Common myeloid progenitor, CD34-positive (primary cell): ENCODE measurements at regions not wholly inside any gene's neighbourhood (a gene's known extent, or its start where the extent isn't known, plus 50 kb on each side); places are given as distances from the start of the nearest gene placed in this dataset.
"Not testable (repeated sequence)": the region's sequence is repeated elsewhere in the genome, so short reads cannot be mapped to it uniquely, and the experiment has no call there.

Experiments
- CTCF ChIA-PET: fragments of 350-600 bp; sonication (Branson Sonifier 250); formaldehyde crosslinking; loops from one replicate; lab custom pipeline; 2021; ENCODE audit warnings: antibody characterized with exemption; lab: Charles Lee
- POLR2A ChIA-PET: fragments of 350-600 bp; sonication (Branson Sonifier 250); formaldehyde crosslinking; loops from one replicate; lab custom pipeline; 2021; ENCODE audit warnings: antibody characterized with exemption; lab: Charles Lee
- DNase-seq, 3 donors: peaks; one replicate each; pipeline versions ENCODE4 v3.0.0 to v3.0.0-alpha.2; 2013
- H3K27ac ChIP-seq, 2 experiments: 1 replicate in 1 of 2; 2 replicates in 1 of 2; pipeline ENCODE4 v1.7.0; 2013; ENCODE audit warnings: inconsistent platforms in 2 of 2, low read length in 2 of 2, mild to moderate bottlenecking in 2 of 2, low read depth in 1 of 2, moderate library complexity in 1 of 2; ENCODE audit not compliant: severe bottlenecking in 2 of 2, insufficient read depth in 1 of 2, poor library complexity in 1 of 2
- H3K27me3 ChIP-seq, 5 experiments: replicated peaks in 2 of 5; 1 replicate in 3 of 5; 2 replicates in 2 of 5; pipeline versions ENCODE4 v1.6.1 to v1.7.0; 2013; ENCODE audit warnings: low read length in 4 of 5, mild to moderate bottlenecking in 2 of 5, moderate library complexity in 2 of 5, inconsistent platforms in 1 of 5; ENCODE audit not compliant: insufficient read depth in 5 of 5, control insufficient read depth in 4 of 5
- H3K36me3 ChIP-seq, 4 experiments: 1 replicate in 2 of 4; 2 replicates in 2 of 4; pipeline versions ENCODE4 v1.6.1 to v1.7.0; 2013; ENCODE audit warnings: low read length in 3 of 4, control low read depth in 1 of 4, mild to moderate bottlenecking in 1 of 4; ENCODE audit not compliant: control insufficient read depth in 4 of 4, insufficient read depth in 4 of 4
- H3K4me1 ChIP-seq, 4 experiments: 1 replicate in 3 of 4; 2 replicates in 1 of 4; pipeline versions ENCODE4 v1.6.1 to v1.7.1; 2013; ENCODE audit warnings: low read length in 3 of 4, mild to moderate bottlenecking in 3 of 4, control low read depth in 1 of 4, inconsistent platforms in 1 of 4, moderate library complexity in 1 of 4; ENCODE audit not compliant: control insufficient read depth in 4 of 4, insufficient read depth in 4 of 4; ENCODE audit errors: control extremely low read depth in 1 of 4
- H3K4me3 ChIP-seq, 7 experiments: 1 replicate in 4 of 7; 2 replicates in 3 of 7; pipeline versions ENCODE4 v1.5.1 to v1.7.0; 2013; ENCODE audit warnings: mild to moderate bottlenecking in 7 of 7, low read length in 6 of 7, moderate library complexity in 6 of 7, inconsistent platforms in 2 of 7, low read depth in 2 of 7, control low read depth in 1 of 7; ENCODE audit not compliant: insufficient read depth in 4 of 7, control insufficient read depth in 1 of 7; ENCODE audit errors: extremely low read depth in 1 of 7
- H3K9me3 ChIP-seq, 5 experiments: 1 replicate in 4 of 5; 2 replicates in 1 of 5; pipeline versions ENCODE4 v1.6.1 to v1.7.1; 2013; ENCODE audit warnings: low read length in 4 of 5, mild to moderate bottlenecking in 2 of 5, inconsistent platforms in 1 of 5, low read depth in 1 of 5, moderate library complexity in 1 of 5; ENCODE audit not compliant: control insufficient read depth in 4 of 5, insufficient read depth in 2 of 5; ENCODE audit errors: control extremely low read depth in 1 of 5
- WGBS: methylation state at CpG from one replicate; pipeline ENCODE4 v1.1.5; 2013; ENCODE audit not compliant: insufficient coverage; 5-methylcytosine and 5-hydroxymethylcytosine counted together

- no peak for DNase-seq
- H3K9me3 ChIP-seq = no peaks in the 10 kb centered on the region
- POLR2A ChIA-PET = no interaction called here
- H3K27ac ChIP-seq = no peak overlapping the region
- H3K27me3 ChIP-seq = no peaks in the 10 kb centered on the region
- H3K4me3 ChIP-seq = no peak overlapping the region
- CTCF ChIA-PET = no interaction called here
- H3K36me3 ChIP-seq = no peaks in the 10 kb centered on the region
- no peaks in the 10 kb centered on the region for H3K4me1 ChIP-seq
- WGBS = 94% methylated on average over 2 of the region's 3 CpGs
Observed at GRCh38 chr11:82195283-82195682, 538.4 kb downstream of the FAM181B start.

- Histone ChIP-seq H3K9me3 (no peaks in the 10 kb centered on the region), H3K4me1 (no peaks in the 10 kb centered on the region), H3K27ac (no peak overlapping the region), H3K4me3 (no peak overlapping the region), H3K27me3 (no peaks in the 10 kb centered on the region), H3K36me3 (no peaks in the 10 kb centered on the region)
- WGBS = 95% methylated on average over 5 of the region's 7 CpGs
- POLR2A ChIA-PET = no interaction called here
- DNase-seq = no peak
- CTCF ChIA-PET = no interaction called here
Observed at GRCh38 chr11:82194521-82194920, 539.1 kb downstream of the FAM181B start.

GRCh38 chr11:82191695-82192094 is 542.0 kb downstream of the FAM181B start:
- no peaks in the 10 kb centered on the region for H3K36me3 ChIP-seq
- H3K9me3 ChIP-seq = no peaks in the 10 kb centered on the region
- H3K4me1 ChIP-seq = no peaks in the 10 kb centered on the region
- H3K4me3 ChIP-seq = no peak overlapping the region
- WGBS = 90% methylated on average over 3 of the region's 3 CpGs
- no peak overlapping the region for H3K27ac ChIP-seq
- H3K27me3 ChIP-seq = no peaks in the 10 kb centered on the region
- CTCF ChIA-PET = no interaction called here
- DNase-seq = no peak
- POLR2A ChIA-PET = no interaction called here

GRCh38 chr11:82185925-82186324 is 547.7 kb downstream of the FAM181B start:
- CTCF ChIA-PET = no interaction called here
- H3K27ac ChIP-seq = no peak overlapping the region

GRCh38 chr11:82184966-82185365 is 548.7 kb downstream of the FAM181B start:
- ChIA-PET CTCF (no interaction called here), POLR2A (no interaction called here)
- Histone ChIP-seq H3K4me3 (no peak overlapping the region), H3K4me1 (no peaks in the 10 kb centered on the region), H3K9me3 (no peaks in the 10 kb centered on the region), H3K27me3 (no peaks in the 10 kb centered on the region), H3K27ac (no peak overlapping the region), H3K36me3 (no peaks in the 10 kb centered on the region)
- no peak for DNase-seq
- 68% methylated on average over 2 of the region's 3 CpGs for WGBS

More at GRCh38 chr11:82185925-82186324, 547.7 kb downstream of the FAM181B start:
- no CpG with 5 or more reads among the region's 3 CpGs for WGBS
- Histone ChIP-seq H3K9me3 (no peaks in the 10 kb centered on the region), H3K4me3 (no peak overlapping the region), H3K4me1 (no peaks in the 10 kb centered on the region), H3K27me3 (no peaks in the 10 kb centered on the region), H3K36me3 (no peaks in the 10 kb centered on the region)
- DNase-seq = no peak
- POLR2A ChIA-PET = no interaction called here

- CTCF ChIA-PET = interaction anchor here (0.6 to 0.7 kb wide), 2 partner anchors 10 to 104 kb away, joined by 3 read pairs; no protein-coding TSS in a partner anchor
- 71% methylated on average over 1 of the region's 2 CpGs for WGBS
Observed at GRCh38 chr11:82183346-82183745, 550.3 kb downstream of the FAM181B start.

GRCh38 chr11:82182697-82183096 is 551.0 kb downstream of the FAM181B start:
- H3K4me3 ChIP-seq, H3K27me3 ChIP-seq, H3K36me3 ChIP-seq, H3K27ac ChIP-seq, POLR2A ChIA-PET, H3K4me1 ChIP-seq, DNase-seq, H3K9me3 ChIP-seq: not testable (repeated sequence)
- WGBS = no CpG with 5 or more reads among the region's 2 CpGs
- CTCF ChIA-PET = interaction anchor here (0.7 kb wide), 1 partner anchor 105 kb away, joined by 3 read pairs; no protein-coding TSS in a partner anchor

More at GRCh38 chr11:82183346-82183745, 550.3 kb downstream of the FAM181B start:
- POLR2A ChIA-PET = no interaction called here
- DNase-seq = no peak
- H3K4me3 ChIP-seq = no peak overlapping the region
- H3K27ac ChIP-seq = no peak overlapping the region
- H3K4me1 ChIP-seq = no peaks in the 10 kb centered on the region
- H3K36me3 ChIP-seq = no peaks in the 10 kb centered on the region
- H3K27me3 ChIP-seq = no peaks in the 10 kb centered on the region
- no peaks in the 10 kb centered on the region for H3K9me3 ChIP-seq
